HEK293 (cell line): ENCODE measurements at regions not wholly inside any gene's neighbourhood (a gene's known extent, or its start where the extent isn't known, plus 50 kb on each side); places are given as distances from the start of the nearest gene placed in this dataset.

Experiments used
- CTCF ChIA-PET: fragments of 350-600 bp; formaldehyde crosslinking; extraction: SDS; loops from one replicate; lab custom pipeline; 2021; ENCODE audit warnings: antibody characterized with exemption; lab: Yijun Ruan, JAX
- POLR2A ChIA-PET: fragments of 300-600 bp; formaldehyde crosslinking; extraction: SDS; loops from one replicate; lab custom pipeline; 2020; ENCODE audit warnings: antibody characterized with exemption, inconsistent platforms; lab: Yijun Ruan, JAX
- H3K27ac ChIP-seq: fragments of 200-500 bp; sonication (Bioruptor generic); 2 replicates; pipeline ENCODE4 v1.5.1; 2014; ENCODE audit warnings: low read depth, low read length, control low read depth, inconsistent platforms; ENCODE audit errors: extremely low read depth
- H3K36me3 ChIP-seq, 2 experiments: fragments of 200-500 bp in 1 of 2; sonication (Bioruptor generic) in 1 of 2; 1 replicate in 1 of 2; 2 replicates in 1 of 2; pipeline ENCODE4 v1.5.1; 2014 to 2017; ENCODE audit warnings: inconsistent platforms in 2 of 2, low read length in 2 of 2; ENCODE audit not compliant: control insufficient read depth in 2 of 2, insufficient read depth in 1 of 2
- H3K4me1 ChIP-seq: fragments of 200-500 bp; sonication (Bioruptor generic); 2 replicates; pipeline ENCODE4 v1.5.1; 2014; ENCODE audit warnings: mild to moderate bottlenecking, low read length, inconsistent platforms; ENCODE audit not compliant: control insufficient read depth, insufficient read depth
- H3K4me3 ChIP-seq: 2 replicates; pipeline ENCODE4 v1.5.1; 2011; ENCODE audit warnings: low read depth, mild to moderate bottlenecking, control low read depth, low read length, moderate library complexity
- H3K9me3 ChIP-seq: fragments of 200-500 bp; sonication (Bioruptor generic); 2 replicates; pipeline ENCODE4 v1.5.1; 2014; ENCODE audit warnings: low read depth, low read length, inconsistent platforms; ENCODE audit not compliant: control insufficient read depth, insufficient read depth
- BCL11B ChIP-seq: fragments of 450-650 bp; formaldehyde crosslinking; IDR thresholded peaks from 2 replicates; pipeline ENCODE4 v1.5.1; 2016; ENCODE audit warnings: low read depth, missing biosample characterization, missing genetic modification characterization
- CTCF ChIP-seq: fragments of 450-650 bp; formaldehyde crosslinking; IDR thresholded peaks from 2 replicates; pipeline ENCODE4 v1.5.1; 2016; ENCODE audit warnings: missing biosample characterization, missing genetic modification characterization
- KLF7 ChIP-seq: fragments of 450-650 bp; formaldehyde crosslinking; IDR thresholded peaks from 2 replicates; pipeline ENCODE4 v1.5.1; 2016; ENCODE audit warnings: missing biosample characterization, missing genetic modification characterization, borderline replicate concordance
- PRDM1 ChIP-seq: fragments of 450-650 bp; formaldehyde crosslinking; IDR thresholded peaks from 2 replicates; pipeline ENCODE4; 2016; ENCODE audit warnings: missing biosample characterization, missing genetic modification characterization
- PRDM4 ChIP-seq: fragments of 450-650 bp; formaldehyde crosslinking; IDR thresholded peaks from 2 replicates; pipeline ENCODE4 v1.5.1; 2017; ENCODE audit warnings: missing biosample characterization, missing genetic modification characterization
- TSHZ1 ChIP-seq: fragments of 450-650 bp; formaldehyde crosslinking; IDR thresholded peaks from 2 replicates; pipeline ENCODE4 v1.5.1; 2016; ENCODE audit warnings: missing biosample characterization, missing genetic modification characterization, borderline replicate concordance
- ZFP3 ChIP-seq: fragments of 450-650 bp; formaldehyde crosslinking; IDR thresholded peaks from 2 replicates; pipeline ENCODE4 v1.5.1; 2016; ENCODE audit warnings: low read depth, missing biosample characterization, missing genetic modification characterization
- ZFP37 ChIP-seq: fragments of 450-650 bp; formaldehyde crosslinking; IDR thresholded peaks from 2 replicates; pipeline ENCODE4 v1.5.1; 2016; ENCODE audit warnings: missing biosample characterization, missing genetic modification characterization
- ZNF18 ChIP-seq: fragments of 450-650 bp; formaldehyde crosslinking; IDR thresholded peaks from 2 replicates; pipeline ENCODE4 v1.5.1; 2016; ENCODE audit warnings: missing biosample characterization, missing genetic modification characterization
- ZNF211 ChIP-seq: fragments of 450-650 bp; formaldehyde crosslinking; IDR thresholded peaks from 2 replicates; pipeline ENCODE4 v1.5.1; 2016; ENCODE audit warnings: low read depth, missing biosample characterization, missing genetic modification characterization
- ZNF23 ChIP-seq: fragments of 450-650 bp; formaldehyde crosslinking; IDR thresholded peaks from 2 replicates; pipeline ENCODE4 v1.5.1; 2016; ENCODE audit warnings: missing biosample characterization, missing genetic modification characterization, borderline replicate concordance
- ZNF311 ChIP-seq: fragments of 450-650 bp; formaldehyde crosslinking; IDR thresholded peaks from 2 replicates; pipeline ENCODE4 v1.5.1; 2017; ENCODE audit warnings: missing biosample characterization, missing genetic modification characterization, borderline replicate concordance
- ZNF362 ChIP-seq: fragments of 450-650 bp; formaldehyde crosslinking; IDR thresholded peaks from 2 replicates; pipeline ENCODE4 v1.5.1; 2016; ENCODE audit warnings: missing biosample characterization, missing genetic modification characterization
- ZNF366 ChIP-seq: fragments of 450-650 bp; formaldehyde crosslinking; conservative IDR thresholded peaks from 2 replicates; pipeline ENCODE4 v1.5.1; 2016; ENCODE audit warnings: missing biosample characterization, missing genetic modification characterization
- ZNF488 ChIP-seq: fragments of 450-650 bp; formaldehyde crosslinking; IDR thresholded peaks from 2 replicates; pipeline ENCODE4 v1.5.1; 2016; ENCODE audit warnings: missing biosample characterization, missing genetic modification characterization

- no peak for TF ChIP-seq ZNF366 (tag by site-specific recombination)
- TF ChIP-seq KLF7, result no peak
- TF ChIP-seq CTCF, result no peak
- no peak for TF ChIP-seq ZNF211 (tag by site-specific recombination)
- no peak for TF ChIP-seq ZNF488 (tag by site-specific recombination)
- no peak for TF ChIP-seq TSHZ1 (tag by site-specific recombination)
- no peak for TF ChIP-seq PRDM1 (tag by site-specific recombination)
- TF ChIP-seq ZFP37 (tag by site-specific recombination), result no peak
- no peak for TF ChIP-seq ZFP3 (tag by site-specific recombination)
- TF ChIP-seq ZNF18 (tag by site-specific recombination), result no peak
- no peak for TF ChIP-seq PRDM4 (tag by site-specific recombination)
- ChIA-PET CTCF (no interaction called here), POLR2A (no interaction called here)
- H3K4me1 ChIP-seq, result no peaks in the 10 kb centered on the region
- H3K4me3 ChIP-seq, result no peak overlapping the region
- H3K27ac ChIP-seq, result no peak overlapping the region
- H3K9me3 ChIP-seq, result no peaks in the 10 kb centered on the region
- no peaks in the 10 kb centered on the region for H3K36me3 ChIP-seq
Observed at GRCh38 chr15:45831787-45832186, 197.0 kb downstream of the SQOR start.

GRCh38 chr15:45834622-45835021 lies 199.8 kb downstream of the SQOR start:
- no peak for TF ChIP-seq ZNF362 (tag by site-specific recombination)
- no peak for TF ChIP-seq ZNF23 (tag by site-specific recombination)
- TF ChIP-seq BCL11B, result no peak
- TF ChIP-seq ZNF311, result no peak
- TF ChIP-seq, all 188 proteins: peak for 0

More at GRCh38 chr15:45834622-45835021, 199.8 kb downstream of the SQOR start:
- Histone ChIP-seq H3K27ac (no peak overlapping the region), H3K9me3 (no peaks in the 10 kb centered on the region), H3K4me3 (no peak overlapping the region), H3K4me1 (no peaks in the 10 kb centered on the region), H3K36me3 (no peaks in the 10 kb centered on the region)
- ChIA-PET POLR2A (no interaction called here), CTCF (no interaction called here)
